Stimulated activated CD4-positive, alpha-beta T cell treated with anti-CD3 and anti-CD28 coated beads, Interleukin-1b, Interleukin-23, amount 100 ng/mL, for 4 hours (primary cell): ENCODE measurements at regions not wholly inside any gene's neighbourhood (a gene's known extent, or its start where the extent isn't known, plus 50 kb on each side); places are given as distances from the start of the nearest gene placed in this dataset.
A peak's percentile ranks its signal among the peaks of the same experiment; 100 is the strongest.
"Not testable (repeated sequence)": the region's sequence is repeated elsewhere in the genome, so short reads cannot be mapped to it uniquely, and the experiment has no call there.

Experiments
- DNase-seq, 2 donors: peaks; one replicate each; pipeline ENCODE4 v3.0.0-alpha.2; 2020; ENCODE audit warnings: low read depth in 2 of 2

GRCh38 chr18:21928925-21929324, 188.3 kb downstream of the MIB1 start:
- no peak for DNase-seq

- DNase-seq, result no peak
Measured at GRCh38 chr18:21930177-21930576, 189.6 kb downstream of the MIB1 start.

DNA sequence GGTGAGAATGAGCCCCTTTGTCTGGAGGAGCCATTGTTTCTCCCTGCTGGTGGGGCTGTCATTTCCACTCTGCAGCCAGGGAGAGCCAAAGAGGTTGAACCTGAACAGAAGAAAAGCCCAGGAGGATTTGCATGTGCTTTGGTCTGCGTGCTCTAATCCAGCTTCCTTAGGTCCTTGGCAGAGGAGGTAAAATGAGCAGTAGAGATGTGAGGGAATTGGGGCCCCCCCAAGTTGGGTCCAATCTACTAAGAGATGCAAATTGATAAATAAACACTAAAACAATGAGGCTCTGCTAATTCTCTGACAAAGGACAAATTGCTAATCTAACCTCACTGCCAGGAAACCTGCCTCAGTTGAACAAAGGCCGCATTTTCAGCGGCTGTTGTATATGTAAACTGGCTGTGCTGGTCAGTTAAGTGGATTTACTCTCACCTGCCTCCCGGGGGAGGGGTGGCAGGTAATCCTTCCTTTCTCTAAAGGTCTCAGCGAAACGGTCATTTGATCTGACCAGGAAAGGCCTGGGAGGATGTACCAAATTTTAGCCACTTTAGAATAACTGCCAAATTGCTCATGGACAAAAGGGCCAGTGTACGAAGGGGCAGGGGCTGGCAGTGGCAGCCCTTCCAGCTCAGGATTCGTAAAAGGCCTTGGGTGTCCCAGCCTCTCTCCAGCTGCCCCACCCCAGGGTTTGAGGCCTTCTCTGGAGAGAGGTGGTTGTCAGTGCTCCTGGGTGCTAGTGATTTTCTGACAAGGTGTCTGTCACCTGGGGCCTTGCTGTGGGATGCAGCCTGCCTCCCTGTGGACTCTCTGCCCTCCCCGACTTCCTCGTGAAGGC, 193.6 kb downstream of the MIB1 start:
- DNase-seq, result no peak

DNA sequence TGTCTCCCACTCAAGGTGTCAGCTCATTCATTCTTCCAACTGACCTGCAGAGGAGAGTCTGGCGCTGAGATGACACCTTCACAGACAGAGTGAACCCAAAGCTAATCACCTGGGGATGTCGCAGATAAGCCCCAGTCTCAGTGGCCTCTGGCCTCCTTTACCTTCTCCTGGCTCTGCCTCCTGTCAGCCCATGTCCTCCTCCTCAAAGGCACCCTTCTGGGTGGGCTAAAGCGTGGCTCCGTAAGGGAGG, 194.1 kb downstream of the MIB1 start:
- no peak for DNase-seq

GRCh38 chr18:21943456-21943855, 202.9 kb downstream of the MIB1 start:
- no peak for DNase-seq

- DNase-seq, result no peak
Measured at GRCh38 chr18:21949326-21950015, 208.9 kb downstream of the MIB1 start.

DNA sequence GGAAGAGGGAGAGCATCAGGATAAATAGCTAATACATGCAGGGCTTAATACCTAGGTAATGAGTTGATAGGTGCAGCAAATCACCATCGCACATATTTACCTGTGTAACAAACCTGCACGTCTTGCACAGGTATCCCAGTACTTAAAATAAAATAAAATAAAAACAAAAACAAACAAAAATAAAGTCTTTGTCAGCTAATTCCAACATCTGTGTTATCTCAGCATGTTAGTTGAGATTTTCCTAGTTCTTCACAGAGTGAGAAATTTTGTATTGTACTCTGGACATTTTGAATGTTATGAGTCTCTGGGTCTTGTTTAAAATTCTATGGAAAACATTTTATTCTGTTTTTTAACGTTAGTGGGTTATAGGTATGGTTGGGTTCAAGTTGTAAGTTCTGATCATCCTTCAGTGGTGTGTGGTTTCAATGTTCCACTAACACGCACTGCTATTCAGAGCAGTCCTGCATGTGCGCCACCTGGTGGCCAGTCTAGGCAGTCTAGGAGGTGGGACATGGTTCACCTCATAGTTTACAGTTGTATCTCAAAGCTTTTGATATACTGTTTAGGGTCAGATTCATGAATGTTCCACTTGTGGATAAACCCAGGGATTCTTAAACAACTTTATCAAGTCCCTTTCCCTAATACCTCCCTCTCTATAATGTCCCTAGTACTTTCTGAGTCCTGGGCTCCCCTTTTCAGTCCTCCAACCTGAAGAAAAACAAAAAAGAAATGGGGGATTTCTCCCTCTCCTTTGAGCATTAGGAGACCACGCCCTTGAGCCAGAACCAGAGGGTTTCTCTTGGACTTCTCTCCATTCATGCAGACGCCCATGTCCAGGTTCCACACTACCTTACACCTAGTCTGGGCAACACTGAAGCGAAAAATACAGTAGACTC, 213.4 kb upstream of the GATA6 start:
- DNase-seq, result peak; percentile 67 to 81

DNA sequence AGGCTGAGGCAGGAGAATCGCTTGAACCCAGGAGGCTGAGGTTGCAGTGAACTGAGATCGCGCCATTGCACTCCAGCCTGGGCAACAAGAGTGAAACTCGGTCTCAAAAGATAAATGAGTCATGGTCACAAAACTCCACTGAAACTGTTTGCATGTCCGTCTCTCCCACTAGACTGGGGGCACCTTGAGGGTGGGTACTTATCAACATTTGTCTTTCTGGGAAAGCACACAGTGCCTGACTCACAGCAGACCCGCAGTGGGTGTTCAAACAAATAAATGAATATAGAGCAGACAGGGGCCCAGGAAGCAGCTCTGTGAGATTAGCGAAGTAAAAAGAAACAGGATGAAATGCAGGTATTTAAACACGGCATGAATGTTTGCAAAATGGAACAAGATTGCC, 211.1 kb upstream of the GATA6 start:
- DNase-seq, result no peak

DNA sequence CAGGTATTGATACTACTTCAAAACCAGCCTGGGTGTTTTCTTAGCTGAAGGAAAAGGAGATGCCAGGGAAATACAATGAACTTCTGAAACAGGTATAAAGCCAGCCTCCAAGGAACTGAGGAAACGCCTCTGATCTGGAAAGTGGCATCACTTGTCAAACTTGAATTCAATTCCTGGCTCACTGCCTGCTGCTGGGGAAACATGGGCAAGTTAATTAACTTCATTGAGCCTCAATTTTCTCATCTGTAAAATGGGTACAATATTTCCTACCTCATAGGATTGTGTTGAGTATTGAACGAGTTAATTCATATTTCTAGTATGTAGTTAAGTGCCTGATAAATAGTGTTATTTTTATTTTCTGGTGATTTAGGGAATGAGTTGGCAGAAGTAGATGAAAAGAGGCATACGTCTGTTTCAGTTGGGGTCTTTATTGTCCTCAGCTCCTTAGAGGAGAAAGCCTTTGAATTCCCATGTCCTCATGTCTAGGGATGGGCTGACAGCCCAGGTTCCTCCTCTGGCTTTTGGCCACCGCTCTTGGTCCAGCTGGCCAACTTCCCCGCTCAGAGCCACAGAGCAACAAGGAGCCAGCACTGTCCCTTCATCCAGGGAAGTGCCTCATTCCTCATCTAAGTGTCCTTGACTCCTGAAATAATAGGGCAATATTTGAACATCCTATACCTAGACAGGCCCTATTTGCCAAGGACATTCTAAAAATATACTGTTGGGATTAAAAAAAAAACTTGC, 210.5 kb upstream of the GATA6 start:
- DNase-seq, result no peak

DNA sequence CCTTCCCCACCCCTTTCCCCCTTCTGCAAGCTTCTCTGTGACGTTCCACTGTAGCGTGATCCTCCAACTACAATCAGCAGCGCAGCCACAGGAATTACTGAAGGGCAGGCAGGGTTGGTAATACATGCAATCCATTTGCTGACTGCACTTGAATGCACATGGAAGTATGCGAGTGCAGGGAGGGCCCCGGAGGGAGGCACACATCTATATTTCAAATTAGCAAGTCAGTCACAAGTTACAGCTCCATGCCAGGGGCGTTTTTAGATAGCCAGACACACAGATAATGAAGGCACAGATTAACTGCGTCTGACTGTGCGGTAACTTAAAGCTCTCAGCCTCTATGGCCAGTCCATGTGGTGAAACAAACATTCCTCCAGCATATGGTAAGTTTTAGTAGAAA, 209.2 kb upstream of the GATA6 start:
- no peak for DNase-seq

GRCh38 chr18:21963336-21963735, 206.1 kb upstream of the GATA6 start:
- no peak for DNase-seq

GRCh38 chr18:21968338-21968737, 201.1 kb upstream of the GATA6 start:
- no peak for DNase-seq

- DNase-seq, result no peak
Measured at GRCh38 chr18:21972281-21972680, 197.1 kb upstream of the GATA6 start.

DNA sequence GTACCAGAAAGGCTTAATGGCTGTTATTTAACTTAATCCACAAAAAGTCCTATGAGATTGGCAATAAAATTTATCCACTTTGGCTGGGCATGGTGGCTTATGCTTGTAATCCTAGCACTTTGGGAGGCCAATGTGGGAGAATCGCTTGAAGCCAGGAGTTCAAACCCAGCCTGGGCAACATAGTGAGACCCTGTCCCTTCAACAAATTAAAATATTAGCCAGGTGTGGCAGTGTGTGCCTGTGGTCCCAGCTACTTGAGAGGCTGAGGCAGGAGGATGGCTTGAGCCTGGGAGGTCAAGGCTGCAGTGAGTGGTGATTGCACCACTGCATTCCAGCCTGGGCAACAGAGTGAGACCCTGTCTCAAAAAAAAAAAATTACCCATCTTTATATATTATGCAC, 193.4 kb upstream of the GATA6 start:
- not testable (repeated sequence) for DNase-seq

DNA sequence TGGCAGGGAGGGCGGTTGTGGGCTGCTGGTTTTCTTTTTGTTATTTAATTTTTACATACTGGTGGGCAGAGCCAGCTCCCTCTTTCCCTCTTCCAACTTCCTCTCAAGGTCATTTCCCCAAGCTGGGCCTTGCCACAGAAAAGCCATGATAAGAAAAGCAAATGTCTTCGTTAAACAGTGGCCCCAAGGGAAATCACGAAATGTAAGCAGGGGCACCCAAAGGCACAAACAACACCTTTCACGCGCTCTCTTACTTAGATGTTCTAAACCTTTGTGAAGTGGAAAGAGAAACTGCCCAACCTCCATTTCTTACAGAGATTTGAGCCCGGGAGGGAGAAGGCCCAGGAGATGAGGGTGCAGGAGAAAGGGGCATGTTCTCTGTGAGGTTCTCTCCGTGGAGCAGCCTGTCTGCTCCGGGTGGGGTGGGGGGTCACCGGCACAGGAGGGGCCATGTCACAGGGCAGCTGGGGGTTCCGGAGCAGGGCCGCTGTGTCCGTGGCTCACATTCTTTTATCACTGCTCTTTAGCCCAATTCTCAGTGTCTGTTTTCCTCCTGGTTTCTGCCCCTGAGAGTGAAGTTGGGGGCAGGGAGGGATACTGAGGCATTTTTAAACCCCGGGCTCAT, 190.7 kb upstream of the GATA6 start:
- no peak for DNase-seq

GRCh38 chr18:21979171-21979560, 190.2 kb upstream of the GATA6 start:
- DNase-seq, result no peak

DNA sequence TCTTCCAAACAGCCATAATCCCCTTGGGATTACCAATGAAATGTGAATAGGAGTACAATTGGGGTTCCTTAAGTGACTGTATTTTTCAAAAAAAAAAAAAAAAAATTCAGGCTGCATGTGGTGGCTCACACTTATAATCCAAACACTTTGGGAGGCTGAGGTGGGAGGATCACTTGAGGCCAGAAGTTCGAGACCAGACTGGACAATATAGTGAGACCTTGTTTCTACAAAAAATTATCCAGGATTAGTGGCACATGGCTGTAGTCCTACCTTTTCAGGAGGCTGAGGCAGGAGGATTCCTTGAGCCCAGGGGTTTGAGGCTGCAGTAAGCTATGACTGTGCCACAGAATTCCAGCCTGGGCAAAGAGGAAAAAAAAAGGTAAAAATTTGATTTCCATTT, 189.6 kb upstream of the GATA6 start:
- no peak for DNase-seq

DNA sequence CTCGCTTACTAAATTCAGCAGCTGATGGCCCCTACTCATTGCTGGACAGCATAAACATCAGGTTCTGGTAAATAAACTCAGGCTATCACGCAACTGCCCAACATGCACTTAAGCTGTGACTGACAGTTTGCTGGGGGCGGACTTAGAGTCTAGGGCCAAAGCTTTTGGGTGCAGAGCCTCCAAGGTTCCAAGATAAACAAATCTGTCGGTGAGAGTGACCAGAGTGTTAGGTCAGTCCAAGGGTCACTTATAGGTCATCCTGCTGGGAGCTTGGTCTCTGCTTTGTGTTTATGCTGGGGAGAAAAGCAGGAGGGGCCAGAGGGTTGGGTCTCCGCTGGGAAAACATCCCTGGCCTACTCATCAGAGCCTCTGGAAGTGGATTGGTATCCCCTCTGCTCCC, 188.6 kb upstream of the GATA6 start:
- DNase-seq, result no peak

- DNase-seq, result not testable (repeated sequence)
Measured at GRCh38 chr18:21981489-21981888, 187.9 kb upstream of the GATA6 start.

DNA sequence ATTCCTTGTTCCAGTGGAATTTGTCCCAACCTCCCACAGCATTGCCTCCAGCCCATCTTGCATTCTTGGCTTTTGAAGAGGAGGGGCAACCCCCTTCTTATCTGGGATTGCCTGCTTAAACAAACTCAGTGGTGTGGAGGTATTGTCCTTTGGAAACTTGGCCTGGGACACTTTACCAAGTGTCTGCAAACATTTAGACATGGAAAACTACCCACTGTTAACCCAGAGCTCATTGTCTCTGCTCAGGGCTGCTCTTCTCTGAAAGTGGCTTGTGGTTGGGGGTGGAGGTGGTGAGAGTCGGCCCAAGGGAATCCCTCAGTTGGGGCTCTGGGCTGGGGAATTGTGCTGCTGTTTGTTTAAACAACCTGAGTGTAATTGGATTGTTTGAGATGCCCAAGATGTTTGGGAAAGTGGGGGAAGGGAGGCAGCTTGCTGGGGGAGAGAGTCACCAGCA, 178.3 kb upstream of the GATA6 start:
- no peak for DNase-seq

GRCh38 chr18:21991886-21992285, 177.5 kb upstream of the GATA6 start:
- DNase-seq, result no peak
